GM21526 (cell line): ENCODE measurements at regions not wholly inside any gene's neighbourhood (a gene's known extent, or its start where the extent isn't known, plus 50 kb on each side); places are given as distances from the start of the nearest gene placed in this dataset.

ENCODE experiments used
- ATAC-seq: cut with Tn5 transposase; IDR thresholded peaks from one replicate; pipeline ENCODE4 v1.9.1; 2021; ENCODE audit warnings: moderate library complexity; ENCODE audit not compliant: unreplicated experiment, low FRiP score

DNA sequence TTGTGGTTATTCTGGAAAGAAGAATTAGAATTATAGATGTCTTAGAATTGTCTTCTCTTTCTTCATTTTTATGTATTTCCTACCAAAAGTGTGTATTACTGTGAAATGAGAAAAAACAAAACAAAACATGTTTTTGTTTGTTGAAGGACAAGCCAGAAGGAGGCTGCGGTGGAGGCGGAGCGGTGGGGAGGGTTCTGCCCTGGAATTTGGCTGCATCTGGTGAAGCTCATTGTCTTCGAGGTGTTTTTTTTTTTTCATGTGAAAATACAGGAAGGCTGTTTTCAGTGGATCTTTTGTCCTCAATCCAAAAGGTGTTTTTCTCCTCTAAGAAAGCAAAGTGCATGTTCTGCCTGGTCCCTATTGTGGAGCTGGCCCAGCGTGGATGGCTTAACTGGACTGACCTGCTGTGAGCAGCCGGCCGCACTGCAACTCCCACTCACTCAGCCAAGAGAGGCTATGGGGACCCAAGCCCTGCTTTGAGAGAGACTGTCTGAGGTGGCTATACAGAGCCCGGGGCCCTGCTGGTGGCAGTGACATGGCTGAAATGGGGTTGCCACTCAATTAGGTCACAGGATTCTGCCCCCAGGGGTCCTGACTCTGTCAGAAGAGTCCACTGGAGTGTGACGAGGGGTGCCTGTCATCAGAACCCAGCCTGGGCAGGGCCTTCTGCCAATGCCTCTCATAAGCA, 184.9 kb upstream of the MKI67 start:
- ATAC-seq: no peak

- no peak for ATAC-seq
These were observed 186.0 kb upstream of the MKI67 start for GRCh38 chr10:128312250-128312649.

DNA sequence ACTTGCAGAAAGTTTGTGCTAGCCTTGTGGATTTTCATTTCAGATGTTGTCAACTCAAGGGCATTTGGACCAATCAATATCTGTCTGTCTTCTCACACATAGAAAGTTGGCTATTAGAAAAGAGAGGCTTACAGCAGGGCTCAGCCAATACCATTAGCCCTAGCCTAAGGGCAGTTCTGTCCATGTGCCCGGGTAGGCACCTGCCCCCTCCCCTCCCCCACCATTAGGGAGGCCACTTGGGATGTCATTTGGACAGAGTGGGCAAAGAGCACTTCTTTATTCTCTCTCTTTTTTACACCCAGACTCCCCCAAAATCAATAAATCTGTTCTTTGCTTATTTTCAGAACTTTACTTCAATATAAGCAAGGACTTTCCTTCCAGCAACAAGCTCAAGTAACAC, 188.5 kb upstream of the MKI67 start:
- no peak for ATAC-seq

DNA sequence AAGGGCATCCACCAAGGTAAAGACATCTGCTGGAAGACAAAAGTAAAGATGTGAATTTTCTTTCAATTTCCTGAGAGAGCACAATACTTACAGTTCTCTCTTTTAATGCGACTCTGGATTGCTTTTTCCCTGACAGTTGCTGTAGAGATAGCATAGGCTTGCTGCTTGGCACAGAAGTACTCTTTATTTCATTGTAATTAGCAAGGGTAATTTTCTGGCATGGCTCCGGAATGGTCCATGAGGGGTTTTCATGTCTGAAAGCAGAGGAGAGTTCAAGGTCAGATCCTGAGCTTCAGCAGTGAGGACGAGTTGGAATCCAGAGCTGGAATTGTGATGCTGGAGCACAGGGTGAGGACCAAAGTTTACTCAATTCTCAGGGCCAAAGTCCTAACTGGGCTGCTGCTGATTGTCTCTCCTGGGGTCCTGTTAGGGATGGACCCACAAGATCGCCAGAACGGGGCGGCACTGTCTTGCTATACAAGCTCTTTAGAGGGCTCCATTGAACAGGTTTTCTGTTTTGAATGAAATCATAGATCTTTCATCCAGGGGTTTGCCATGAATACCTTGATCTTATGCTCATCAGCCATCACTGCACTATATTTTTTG, 190.0 kb upstream of the MKI67 start:
- no peak for ATAC-seq

- ATAC-seq: no peak
These were observed 190.7 kb upstream of the MKI67 start for GRCh38 chr10:128316925-128317324.

GRCh38 chr10:128318366-128318765, 192.1 kb upstream of the MKI67 start:
- ATAC-seq: no peak

DNA sequence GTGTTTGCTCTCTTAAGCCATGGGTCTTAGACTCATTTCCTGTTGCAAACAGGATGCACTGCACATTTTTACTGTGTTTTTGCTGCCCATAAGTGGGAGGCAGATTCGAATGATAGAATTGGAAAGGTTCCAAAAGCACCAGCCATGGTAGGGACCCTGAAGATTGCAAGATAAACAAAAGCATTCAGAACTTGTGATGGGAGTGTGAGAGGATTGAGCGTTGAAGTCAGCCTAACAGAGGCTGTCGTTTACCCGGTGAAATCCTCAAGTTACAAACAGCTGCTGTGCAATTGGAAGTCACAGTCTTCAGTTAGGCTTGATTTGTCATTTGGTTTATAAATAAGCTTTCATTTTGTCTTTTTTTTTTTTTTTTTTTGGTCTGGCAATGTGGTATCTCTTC, 192.7 kb upstream of the MKI67 start:
- ATAC-seq: no peak

- no peak for ATAC-seq
These were observed 195.9 kb upstream of the MKI67 start for GRCh38 chr10:128322106-128322505.

DNA sequence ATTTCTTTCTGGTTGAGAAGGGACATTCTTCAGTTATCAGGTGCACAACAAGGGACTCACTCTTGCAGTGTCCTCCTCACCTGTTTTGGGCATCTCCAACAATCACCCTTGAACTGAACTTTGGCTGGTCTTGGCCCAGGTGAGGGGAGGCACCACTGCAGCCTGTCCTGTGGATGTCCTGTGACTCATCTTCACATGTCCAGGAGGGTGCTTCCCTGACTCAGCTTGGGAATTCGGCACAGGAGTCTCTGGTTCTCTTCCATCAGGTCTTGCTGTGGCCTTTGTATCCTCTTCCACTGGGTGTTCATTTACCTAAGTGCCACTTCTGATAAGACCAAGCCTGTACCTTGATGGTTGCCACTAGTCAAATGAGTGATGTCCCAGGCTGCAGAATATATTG, 196.7 kb upstream of the MKI67 start:
- ATAC-seq: no peak

- ATAC-seq: no peak
These were observed 198.0 kb upstream of the MKI67 start for GRCh38 chr10:128324058-128324827.

GRCh38 chr10:128325788-128326187, 199.6 kb upstream of the MKI67 start:
- ATAC-seq: no peak

DNA sequence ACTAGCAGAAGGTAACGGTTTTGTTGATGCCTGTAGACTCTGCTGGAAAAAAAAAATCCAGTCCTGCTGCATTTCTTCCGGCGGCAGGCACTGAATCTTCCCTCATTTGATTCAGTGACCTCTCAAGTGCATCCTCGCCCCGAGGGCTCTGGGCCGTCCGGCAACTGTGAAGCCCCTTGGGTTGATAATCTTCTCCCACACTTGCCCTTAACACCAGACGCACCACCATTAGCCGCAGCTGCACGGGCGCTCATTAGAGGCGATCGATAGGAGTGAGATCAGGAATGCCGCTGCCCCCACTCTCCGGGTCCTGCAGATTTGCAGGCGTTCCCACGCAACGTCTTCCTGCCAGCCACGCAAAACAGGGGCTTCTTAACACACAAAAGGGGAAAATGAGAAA, 200.0 kb upstream of the MKI67 start:
- ATAC-seq: no peak

DNA sequence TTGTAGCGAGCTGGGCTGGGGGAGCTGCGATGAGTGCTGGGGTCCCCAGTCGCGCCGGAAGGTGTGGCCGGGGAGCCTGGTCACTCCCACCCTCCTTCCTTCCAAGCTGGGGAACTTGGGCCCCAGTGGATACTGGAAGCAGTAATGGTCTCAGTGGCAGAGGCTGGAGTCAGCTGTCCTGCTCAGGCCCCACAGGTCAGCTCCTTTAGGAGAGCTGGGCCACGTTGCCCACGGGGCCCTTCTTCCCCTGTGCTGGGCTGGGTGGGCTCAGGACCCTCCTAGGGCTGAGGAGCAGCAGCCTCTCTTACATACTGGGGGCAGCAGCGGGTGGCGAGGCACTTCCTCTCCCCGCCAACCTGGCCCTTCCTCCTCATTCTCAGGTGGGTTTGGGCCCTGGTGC, 200.6 kb upstream of the MKI67 start:
- ATAC-seq: no peak

DNA sequence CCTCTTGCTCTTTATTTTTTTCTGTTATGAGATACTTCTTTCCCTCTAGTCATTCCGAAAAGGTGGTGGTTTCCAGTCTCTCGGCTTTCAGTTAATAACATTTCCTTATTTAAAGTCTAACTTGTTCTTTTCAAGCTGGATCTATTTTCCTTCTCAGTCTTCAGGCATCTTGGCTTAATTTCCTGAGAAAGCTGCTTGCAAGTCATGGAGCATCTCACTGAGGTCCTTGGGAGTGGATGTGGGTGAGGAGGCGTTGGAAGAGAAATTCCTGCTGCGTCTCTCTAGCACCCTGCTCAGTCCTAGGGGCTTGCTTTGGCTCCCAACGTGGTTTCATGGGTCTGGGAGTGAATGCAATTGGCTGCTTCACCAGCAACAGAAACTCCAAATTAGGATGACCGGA, 210.2 kb upstream of the MKI67 start:
- ATAC-seq: no peak

GRCh38 chr10:128337860-128338378, 211.7 kb upstream of the MKI67 start:
- ATAC-seq: no peak

- no peak for ATAC-seq
These were observed 212.7 kb upstream of the MKI67 start for GRCh38 chr10:128338951-128339350.

GRCh38 chr10:128339753-128340152, 213.5 kb upstream of the MKI67 start:
- no peak for ATAC-seq

- ATAC-seq: no peak
These were observed 219.1 kb upstream of the MKI67 start for GRCh38 chr10:128345353-128345752.

DNA sequence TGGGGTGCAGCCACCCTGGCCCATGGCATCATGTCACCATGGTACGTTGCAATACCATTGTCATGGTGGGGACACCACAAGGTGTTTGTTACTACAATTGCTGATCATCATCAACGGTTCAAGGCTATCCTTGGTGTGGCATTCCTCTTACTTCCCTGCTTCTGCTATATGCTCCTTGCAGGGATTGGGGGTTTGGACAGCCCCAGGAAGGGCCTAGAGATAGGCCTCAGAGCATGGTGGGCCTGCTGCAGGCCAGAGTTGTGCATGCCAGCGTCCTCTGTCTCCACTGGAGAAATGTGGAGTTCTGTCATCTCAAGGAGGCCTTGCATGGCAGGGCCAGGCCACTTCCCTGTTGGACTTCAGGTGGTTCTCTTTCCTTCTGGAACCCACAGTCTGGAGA, 234.6 kb upstream of the MKI67 start:
- no peak for ATAC-seq

- ATAC-seq: no peak
These were observed 235.3 kb upstream of the MKI67 start for GRCh38 chr10:128361487-128361886.

GRCh38 chr10:128362514-128362913, 236.3 kb upstream of the MKI67 start:
- no peak for ATAC-seq

- ATAC-seq: no peak
These were observed 238.4 kb upstream of the MKI67 start for GRCh38 chr10:128364631-128365030.
